Globus pallidus (tissue), 1 donor: ENCODE measurements at regions not wholly inside any gene's neighbourhood (a gene's known extent, or its start where the extent isn't known, plus 50 kb on each side); places are given as distances from the start of the nearest gene placed in this dataset.

Experiments
- DNase-seq: peaks from one replicate; pipeline ENCODE4 v3.0.0-alpha.2; 2015; ENCODE audit warnings: low spot score

- no peak for DNase-seq
Observed at GRCh38 chr5:8241076-8241475, 372.1 kb downstream of the MTRR start.

GRCh38 chr5:8241558-8241957, 372.6 kb downstream of the MTRR start:
- no peak for DNase-seq

GRCh38 chr5:8247049-8247899, 378.3 kb downstream of the MTRR start:
- peak; percentile 1 for DNase-seq

- no peak for DNase-seq
Observed at GRCh38 chr5:8253376-8253775, 384.4 kb downstream of the MTRR start.

- no peak for DNase-seq
Observed at GRCh38 chr5:8254674-8255073, 385.7 kb downstream of the MTRR start.

GRCh38 chr5:8258801-8259200, 389.9 kb downstream of the MTRR start:
- DNase-seq = no peak

- no peak for DNase-seq
Observed at GRCh38 chr5:8270246-8270645, 401.3 kb downstream of the MTRR start.

- DNase-seq = no peak
Observed at GRCh38 chr5:8280711-8281363, 411.9 kb downstream of the MTRR start.

- DNase-seq = no peak
Observed at GRCh38 chr5:8288334-8288733, 419.4 kb downstream of the MTRR start.

GRCh38 chr5:8288897-8289516, 420.1 kb downstream of the MTRR start:
- DNase-seq = no peak

- DNase-seq = no peak
Observed at GRCh38 chr5:8289779-8290178, 420.8 kb downstream of the MTRR start.

GRCh38 chr5:8290721-8291120, 421.8 kb downstream of the MTRR start:
- DNase-seq = no peak

- no peak for DNase-seq
Observed at GRCh38 chr5:8291641-8292040, 422.7 kb downstream of the MTRR start.

- DNase-seq = no peak
Observed at GRCh38 chr5:8295141-8295540, 426.2 kb downstream of the MTRR start.

GRCh38 chr5:8299716-8300115, 430.8 kb downstream of the MTRR start:
- DNase-seq = no peak

GRCh38 chr5:8304341-8304740, 435.4 kb downstream of the MTRR start:
- DNase-seq = no peak

GRCh38 chr5:8306288-8306896, 437.4 kb downstream of the MTRR start:
- no peak for DNase-seq

- no peak for DNase-seq
Observed at GRCh38 chr5:8314965-8315364, 446.0 kb downstream of the MTRR start.

GRCh38 chr5:8316608-8317280, 447.8 kb downstream of the MTRR start:
- no peak for DNase-seq

GRCh38 chr5:8317335-8317734, 448.4 kb downstream of the MTRR start:
- DNase-seq = no peak

- DNase-seq = no peak
Observed at GRCh38 chr5:8320244-8320643, 451.3 kb downstream of the MTRR start.

GRCh38 chr5:8321272-8321671, 452.3 kb downstream of the MTRR start:
- DNase-seq = no peak
